ENCODE measurements at regions not wholly inside any gene's neighbourhood (a gene's known extent, or its start where the extent isn't known, plus 50 kb on each side); places are given as distances from the start of the nearest gene placed in this dataset.
"Not testable (repeated sequence)": the region's sequence is repeated elsewhere in the genome, so short reads cannot be mapped to it uniquely, and the experiment has no call there.

DNA sequence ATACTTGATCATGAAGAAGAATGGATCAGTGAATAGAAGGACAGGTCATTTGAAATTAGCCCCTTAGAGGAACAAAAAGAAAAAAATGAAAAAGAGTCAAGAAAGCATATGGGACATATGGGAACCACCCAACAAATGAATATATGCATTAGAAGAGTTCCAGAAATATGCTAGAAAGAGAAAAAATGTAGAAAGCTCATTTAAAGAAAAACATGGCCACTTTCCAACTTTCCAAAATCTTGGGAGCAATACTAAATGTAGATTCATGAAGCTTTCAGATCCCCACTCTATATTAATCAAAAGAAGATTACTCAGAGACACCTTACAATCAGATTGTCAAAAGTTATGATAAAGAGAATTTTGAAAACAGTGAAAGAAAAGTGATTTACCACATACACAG lies 334.8 kb upstream of the NMUR2 start:
- H3K27ac ChIP-seq = no peak overlapping the region
- no peak for DNase-seq
- H3K9me3 ChIP-seq = no peaks in the 10 kb centered on the region
- no peaks in the 10 kb centered on the region for H3K36me3 ChIP-seq
- TF ChIP-seq CTCF (IDR thresholded peaks at IDR 0.05) (no peak), POLR2A (IDR thresholded peaks at IDR 0.05) (no peak)
- no peak overlapping the region for H3K4me3 ChIP-seq
- H3K27me3 ChIP-seq = no peaks in the 10 kb centered on the region
- no peaks in the 10 kb centered on the region for H3K4me1 ChIP-seq

DNA sequence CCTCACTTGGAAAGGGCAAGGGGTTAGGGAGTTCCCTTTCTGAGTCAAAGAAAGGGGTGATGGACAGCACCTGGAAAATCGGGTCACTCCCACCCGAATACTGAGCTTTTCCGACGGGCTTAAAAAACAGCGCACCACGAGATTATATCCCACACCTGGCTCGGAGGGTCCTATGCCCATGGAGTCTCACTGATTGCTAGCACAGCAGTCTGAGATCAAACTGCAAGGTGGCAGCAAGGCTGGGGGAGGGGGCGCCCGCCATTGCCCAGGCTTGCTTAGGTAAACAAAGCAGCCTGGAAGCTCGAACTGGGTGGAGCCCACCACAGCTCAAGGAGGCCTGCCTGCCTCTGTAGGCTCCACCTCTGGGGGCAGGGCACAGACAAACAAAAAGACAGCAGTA lies 336.0 kb upstream of the NMUR2 start:
- H3K36me3 ChIP-seq, H3K27ac ChIP-seq, H3K27me3 ChIP-seq, H3K4me1 ChIP-seq, DNase-seq, H3K9me3 ChIP-seq, H3K4me3 ChIP-seq: not testable (repeated sequence)

- H3K36me3 ChIP-seq, H3K27me3 ChIP-seq, H3K27ac ChIP-seq, H3K4me3 ChIP-seq, H3K9me3 ChIP-seq, DNase-seq, H3K4me1 ChIP-seq: not testable (repeated sequence)
These were observed 382.7 kb upstream of the NMUR2 start for GRCh38 chr5:152787709-152788217.

DNA sequence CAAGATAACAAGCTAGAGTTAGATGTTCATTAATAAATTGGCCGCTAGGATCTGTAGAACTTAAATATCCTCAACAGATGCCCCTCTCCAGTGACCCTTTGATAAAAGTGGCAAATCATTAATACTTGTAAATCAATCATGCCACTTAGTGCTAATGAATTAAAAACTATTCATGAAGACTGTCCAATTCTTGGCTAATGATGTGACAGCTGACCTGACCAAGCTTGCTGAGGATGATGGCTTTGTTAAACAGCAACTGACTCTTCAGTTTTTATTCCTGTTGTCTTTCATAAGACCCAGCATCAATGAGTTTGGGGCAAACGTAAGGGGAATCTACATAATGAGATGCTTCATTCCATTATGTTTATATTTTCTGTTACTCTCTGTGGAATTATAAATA lies 396.8 kb upstream of the NMUR2 start:
- no peak for TF ChIP-seq CTCF (IDR thresholded peaks at IDR 0.05)
- no peak for TF ChIP-seq POLR2A (IDR thresholded peaks at IDR 0.05)
- H3K4me3 ChIP-seq = no peak overlapping the region
- no peak for DNase-seq
- H3K9me3 ChIP-seq = no peaks in the 10 kb centered on the region
- H3K4me1 ChIP-seq = no peaks in the 10 kb centered on the region
- H3K27ac ChIP-seq = no peak overlapping the region
- H3K36me3 ChIP-seq = no peaks in the 10 kb centered on the region
- H3K27me3 ChIP-seq = no peaks in the 10 kb centered on the region

- no peaks in the 10 kb centered on the region for H3K4me1 ChIP-seq
- DNase-seq = no peak
- no peaks in the 10 kb centered on the region for H3K36me3 ChIP-seq
- no peak for TF ChIP-seq POLR2A (IDR thresholded peaks at IDR 0.05)
- no peak for TF ChIP-seq CTCF (IDR thresholded peaks at IDR 0.05)
- no peaks in the 10 kb centered on the region for H3K9me3 ChIP-seq
- no peaks in the 10 kb centered on the region for H3K27me3 ChIP-seq
- no peak overlapping the region for H3K4me3 ChIP-seq
- H3K27ac ChIP-seq = no peak overlapping the region
These were observed 399.1 kb upstream of the NMUR2 start for GRCh38 chr5:152804179-152804578.

GRCh38 chr5:152811988-152812387 lies 406.9 kb upstream of the NMUR2 start:
- Histone ChIP-seq H3K4me1 (no peaks in the 10 kb centered on the region), H3K4me3 (no peak overlapping the region), H3K9me3 (no peaks in the 10 kb centered on the region), H3K27ac (no peak overlapping the region), H3K36me3 (no peaks in the 10 kb centered on the region), H3K27me3 (no peaks in the 10 kb centered on the region)
- TF ChIP-seq POLR2A (IDR thresholded peaks at IDR 0.05) (no peak), CTCF (IDR thresholded peaks at IDR 0.05) (no peak)
- no peak for DNase-seq

GRCh38 chr5:152813526-152813925 lies 408.4 kb upstream of the NMUR2 start:
- Histone ChIP-seq H3K36me3 (no peaks in the 10 kb centered on the region), H3K27me3 (no peaks in the 10 kb centered on the region), H3K27ac (no peak overlapping the region), H3K9me3 (no peaks in the 10 kb centered on the region), H3K4me1 (no peaks in the 10 kb centered on the region), H3K4me3 (no peak overlapping the region)
- TF ChIP-seq POLR2A (IDR thresholded peaks at IDR 0.05) (no peak), CTCF (IDR thresholded peaks at IDR 0.05) (no peak)
- DNase-seq = no peak

Measured in Peyer's patch (tissue), 4 donors.